HCT116 (cell line): ENCODE measurements at regions not wholly inside any gene's neighbourhood (a gene's known extent, or its start where the extent isn't known, plus 50 kb on each side); places are given as distances from the start of the nearest gene placed in this dataset.

Experiments used
- ATF3 ChIP-seq: IDR thresholded peaks from 2 replicates; pipeline ENCODE4 v1.6.1; 2012
- CEBPB ChIP-seq: IDR thresholded peaks from 2 replicates; pipeline ENCODE4 v1.6.1; 2012; ENCODE audit warnings: low read depth
- CTCF ChIP-seq, 3 experiments: fragments of 200-600 bp in 1 of 3; sonication (generic) in 1 of 3; IDR thresholded peaks in 2 of 3; conservative IDR thresholded peaks in 1 of 3; 2 replicates each; pipeline ENCODE4 v1.5.1; 2012 to 2017; ENCODE audit warnings: low read depth in 2 of 3, low read length in 2 of 3, antibody characterized with exemption in 1 of 3, borderline replicate concordance in 1 of 3, control low read depth in 1 of 3, mild to moderate bottlenecking in 1 of 3, mixed read lengths in 1 of 3, mixed run types in 1 of 3, moderate library complexity in 1 of 3; ENCODE audit not compliant: insufficient read depth in 1 of 3
- EZH2 ChIP-seq: fragments of 200-600 bp; sonication (generic); IDR thresholded peaks from 2 replicates; pipeline ENCODE4 v1.6.1; 2017; ENCODE audit warnings: antibody characterized with exemption, mixed run types
- EZH2phosphoT487 ChIP-seq: fragments of 200-600 bp; IDR thresholded peaks from 2 replicates; pipeline ENCODE4 v1.6.1; 2018; ENCODE audit warnings: antibody characterized with exemption, borderline replicate concordance
- JUND ChIP-seq: IDR thresholded peaks from 2 replicates; pipeline ENCODE4 v1.6.1; 2012
- MAX ChIP-seq: IDR thresholded peaks from 2 replicates; pipeline ENCODE4 v1.6.1; 2012
- POLR2AphosphoS5 ChIP-seq: IDR thresholded peaks from 2 replicates; pipeline ENCODE4 v1.6.1; 2011; ENCODE audit warnings: mild to moderate bottlenecking, low read depth, low read length, moderate library complexity
- SIN3A ChIP-seq: IDR thresholded peaks from 2 replicates; pipeline ENCODE4 v1.6.1; 2012; ENCODE audit warnings: low read depth
- ZBTB33 ChIP-seq: IDR thresholded peaks from 2 replicates; pipeline ENCODE4 v1.6.1; 2011; ENCODE audit warnings: mild to moderate bottlenecking, low read length, moderate library complexity; ENCODE audit not compliant: insufficient replicate concordance; ENCODE audit errors: extremely low read depth

GRCh38 chr3:124478830-124479229 lies 251.4 kb upstream of the UMPS start:
- TF ChIP-seq CEBPB (no peak), JUND (no peak), SIN3A (no peak), CTCF (IDR thresholded peaks at IDR 0.05 in 2 of 3, conservative IDR thresholded peaks at IDR 0.05 in 1 of 3; ENCODE audit: borderline replicate concordance in 1 of 3, insufficient read depth in 1 of 3, low read depth in 2 of 3, low read length in 2 of 3) (no peak), MAX (no peak), POLR2AphosphoS5 (no peak), EZH2 (no peak), EZH2phosphoT487 (no peak), ZBTB33 (no peak), ATF3 (no peak)
